HG03135 (cell line): ENCODE measurements at regions not wholly inside any gene's neighbourhood (a gene's known extent, or its start where the extent isn't known, plus 50 kb on each side); places are given as distances from the start of the nearest gene placed in this dataset.

Experiments used
- ATAC-seq: cut with Tn5 transposase; IDR thresholded peaks from one replicate; pipeline ENCODE4 v1.9.1; 2021; ENCODE audit warnings: mild to moderate bottlenecking, moderate library complexity; ENCODE audit not compliant: unreplicated experiment

- ATAC-seq, result no peak
These were observed 60.3 kb downstream of the SEC61B start for GRCh38 chr9:99282406-99282805.

GRCh38 chr9:99285965-99286364 is 63.9 kb downstream of the SEC61B start:
- ATAC-seq, result no peak

DNA sequence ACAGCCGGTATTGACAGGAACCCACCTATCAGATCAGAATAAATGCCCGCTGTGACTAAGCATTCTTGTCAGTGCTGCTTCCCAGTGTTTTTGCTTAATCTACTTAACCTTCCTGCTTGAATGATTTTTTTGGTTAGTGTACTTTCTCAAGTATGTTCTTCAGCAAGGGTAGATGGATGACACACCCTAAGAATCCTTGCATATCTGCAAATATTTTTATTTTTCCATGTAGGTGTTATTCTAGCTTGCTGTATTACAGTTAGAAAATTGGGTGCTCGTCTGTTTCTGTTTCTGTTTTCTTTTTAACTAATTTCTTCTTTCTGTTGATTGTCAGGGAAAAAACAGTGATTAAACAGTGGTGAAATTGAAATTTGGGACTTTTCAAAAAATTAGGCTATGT is 64.5 kb downstream of the SEC61B start:
- ATAC-seq, result no peak

GRCh38 chr9:99287641-99288040 is 65.6 kb downstream of the SEC61B start:
- ATAC-seq, result no peak

DNA sequence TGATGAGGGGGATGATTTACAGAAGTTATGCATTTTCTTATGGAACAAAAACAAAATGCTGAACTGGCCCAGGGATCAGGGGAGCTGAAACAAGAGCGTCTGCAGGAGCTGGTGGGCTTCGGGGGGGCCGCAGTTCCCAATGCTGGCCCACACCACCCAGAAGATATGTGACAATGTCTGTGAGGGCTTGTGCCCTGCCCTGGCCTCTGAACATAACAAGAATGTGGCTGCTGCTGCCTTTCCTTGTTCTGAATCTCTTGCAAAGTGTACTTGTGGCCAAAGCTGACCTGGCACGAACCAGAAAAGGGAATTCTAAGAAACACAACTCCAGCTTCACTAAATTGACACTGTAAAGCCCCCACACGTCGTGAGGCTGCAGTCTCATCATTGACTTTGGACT is 66.7 kb downstream of the SEC61B start:
- no peak for ATAC-seq

DNA sequence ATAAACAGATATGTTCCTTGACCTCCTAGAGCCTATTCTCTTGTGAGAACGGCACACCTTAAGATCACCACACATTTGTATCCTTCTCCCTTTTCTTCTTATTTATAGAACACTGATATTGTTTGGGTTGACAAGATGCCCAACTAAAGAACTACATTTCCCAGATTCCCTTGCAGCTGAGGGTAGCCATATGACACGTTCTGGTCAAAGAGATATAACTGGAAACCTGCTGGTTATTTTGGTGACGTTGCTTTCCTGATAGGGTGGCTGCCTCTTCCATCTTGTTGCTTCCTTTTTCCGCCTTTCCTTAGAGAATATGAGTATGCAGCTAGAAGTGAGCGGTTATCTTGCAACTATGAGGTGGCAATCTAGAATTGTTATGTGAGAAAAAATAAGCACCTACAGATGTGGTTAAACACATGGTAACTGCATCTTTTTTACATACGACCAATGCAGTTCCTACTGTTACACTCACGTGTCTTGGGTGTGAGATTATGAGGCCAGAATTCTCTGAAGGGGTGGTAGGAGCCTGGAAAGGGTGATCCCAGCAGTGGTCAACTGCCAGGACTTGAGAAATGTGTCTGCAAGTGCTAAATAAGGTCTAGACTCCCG is 72.9 kb downstream of the SEC61B start:
- ATAC-seq, result no peak

GRCh38 chr9:99296291-99296951 is 74.3 kb downstream of the SEC61B start:
- ATAC-seq, result no peak

GRCh38 chr9:99298614-99299013 is 76.5 kb downstream of the SEC61B start:
- ATAC-seq, result no peak

DNA sequence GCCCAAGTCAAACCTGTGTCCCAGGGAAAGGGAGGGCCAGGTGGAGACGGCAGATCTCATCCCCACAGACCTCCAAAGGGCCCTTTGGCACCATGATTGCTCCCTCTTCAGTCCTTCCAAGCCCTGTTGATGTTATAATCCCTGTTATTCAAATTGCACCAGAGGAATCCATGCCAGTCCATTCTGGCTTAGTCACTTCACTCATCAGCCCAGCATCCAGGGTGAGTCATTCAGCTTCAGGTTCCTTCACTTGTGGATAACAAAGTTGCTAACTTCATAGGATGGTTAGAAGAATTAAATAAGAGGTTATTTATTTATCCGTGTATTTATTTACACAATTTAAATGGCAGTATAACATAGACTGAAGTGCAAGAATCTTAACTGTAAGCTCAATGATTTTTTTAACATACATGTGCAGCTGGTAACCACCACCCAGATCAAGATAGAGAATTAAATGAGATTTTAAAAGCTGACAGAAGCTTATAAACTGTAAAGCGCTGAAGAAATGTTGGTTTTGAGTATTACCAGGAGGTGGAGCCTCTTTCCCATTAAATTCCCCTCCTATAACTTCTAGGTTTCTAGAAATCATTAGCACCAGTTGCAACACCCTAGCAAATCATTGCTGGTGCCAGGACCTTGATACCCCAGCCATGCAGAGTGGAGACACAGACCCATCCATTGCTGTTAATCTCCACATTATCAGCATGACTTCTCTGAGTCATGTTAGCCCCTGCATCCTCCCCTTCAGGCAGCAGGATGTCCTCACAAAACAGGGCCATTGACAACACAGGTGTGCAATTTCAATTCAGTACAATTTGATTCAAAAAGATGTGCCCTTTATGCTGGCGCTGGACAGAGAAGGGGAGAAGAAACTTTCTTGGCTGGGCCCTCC is 77.4 kb downstream of the SEC61B start:
- ATAC-seq, result no peak

- ATAC-seq, result no peak
These were observed 78.0 kb downstream of the SEC61B start for GRCh38 chr9:99300103-99300439.

DNA sequence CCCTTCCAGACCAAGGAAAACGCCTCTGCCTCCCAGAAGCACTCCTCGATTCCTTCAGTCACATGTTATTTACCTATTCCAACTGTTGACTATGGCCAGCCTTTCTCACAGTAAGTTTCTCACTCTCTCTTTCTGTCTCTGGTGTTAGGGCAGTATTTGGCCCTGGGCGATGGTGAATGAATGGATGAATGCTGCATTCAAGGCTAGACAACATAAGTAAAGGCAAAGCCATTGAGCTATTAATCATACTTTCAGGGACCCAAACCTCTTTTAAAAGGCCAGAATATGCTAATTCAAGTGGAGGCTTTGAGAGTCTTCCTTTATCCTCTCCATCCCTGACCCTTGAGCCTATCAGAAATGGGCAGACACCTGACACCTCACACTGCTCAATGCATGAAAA is 78.5 kb downstream of the SEC61B start:
- ATAC-seq, result no peak

DNA sequence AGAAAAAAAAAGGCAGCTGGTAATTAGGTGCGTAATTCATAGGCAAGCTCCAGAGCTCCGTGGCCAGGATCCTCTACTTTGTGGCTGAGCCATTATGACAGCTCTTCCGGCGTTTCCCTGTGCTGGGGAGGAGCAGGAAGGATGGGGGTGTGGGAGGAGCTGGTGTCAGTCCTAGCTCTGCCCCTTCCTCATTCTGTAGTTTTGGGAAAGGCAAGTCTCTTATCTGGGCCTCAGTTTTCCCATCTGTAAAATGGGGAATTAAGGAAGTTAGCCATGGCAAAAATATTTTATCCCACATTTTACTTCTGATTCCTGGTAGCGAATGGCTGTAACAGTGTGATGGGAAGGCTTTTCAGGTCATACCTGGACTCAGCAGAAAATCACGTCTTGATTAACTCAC is 81.1 kb downstream of the SEC61B start:
- ATAC-seq, result no peak

DNA sequence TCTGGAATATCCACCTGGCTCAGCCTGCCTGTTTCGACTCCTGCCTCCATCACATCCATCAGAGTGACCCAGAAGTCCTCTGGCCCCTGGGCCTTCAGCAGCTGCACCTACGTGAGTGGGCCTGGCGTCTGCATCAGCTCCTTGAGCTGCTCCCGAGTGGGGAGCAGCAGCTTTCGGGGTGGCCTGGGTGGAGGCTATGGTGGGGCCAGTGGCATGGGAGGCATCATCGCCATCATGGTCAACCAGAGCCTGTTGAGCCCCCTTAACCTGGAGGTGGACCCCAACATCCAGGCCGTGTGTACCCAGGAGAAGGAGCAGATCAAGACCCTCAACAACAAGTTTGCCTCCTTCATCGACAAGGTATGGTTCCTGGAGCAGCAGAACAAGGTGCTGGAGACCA is 83.0 kb downstream of the SEC61B start:
- no peak for ATAC-seq

DNA sequence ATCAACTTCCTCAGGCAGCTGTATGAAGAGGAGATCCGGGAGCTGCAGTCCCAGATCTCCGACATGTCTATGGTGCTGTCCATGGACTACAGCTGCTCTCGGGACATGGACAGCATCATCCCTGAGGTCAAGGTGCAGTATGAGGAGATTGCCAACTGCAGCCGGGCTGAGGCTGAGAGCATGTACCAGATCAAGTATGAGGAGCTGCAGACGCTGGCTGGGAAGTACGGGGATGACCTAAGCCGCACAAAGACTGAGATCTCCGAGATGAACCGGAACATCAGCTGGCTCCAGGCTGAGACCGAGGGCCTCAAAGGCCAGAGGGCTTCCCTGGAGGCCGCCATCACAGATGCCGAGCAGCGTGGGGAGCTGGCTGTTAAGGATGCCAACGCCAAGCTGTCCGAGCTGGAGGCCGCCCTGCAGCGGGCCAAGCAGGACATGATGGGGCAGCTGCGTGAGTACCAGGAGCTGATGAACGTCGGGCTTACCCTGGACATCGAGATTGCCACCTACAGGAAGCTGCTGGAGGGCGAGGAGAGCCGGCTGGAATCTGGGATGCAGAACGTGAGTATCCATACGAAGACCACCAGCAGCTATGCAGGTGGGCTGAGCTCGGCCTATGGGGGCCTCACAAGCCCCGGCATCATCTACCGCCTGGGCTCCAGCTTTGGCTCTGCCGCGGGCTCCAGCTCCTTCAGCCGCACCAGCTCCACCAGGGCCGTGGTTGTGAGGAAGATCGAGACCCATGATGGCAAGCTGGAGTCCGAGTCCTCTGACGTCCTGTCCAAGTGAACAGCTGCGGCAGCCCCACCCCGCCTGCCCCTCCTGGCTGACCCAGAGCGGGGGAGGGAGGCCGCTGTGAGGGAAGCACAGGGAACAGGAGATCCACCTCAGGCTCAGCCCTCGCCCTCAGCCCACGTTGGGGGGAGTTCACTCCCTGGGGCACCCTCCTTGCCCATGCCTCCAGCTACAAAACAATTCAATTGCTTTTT is 84.0 kb downstream of the SEC61B start:
- no peak for ATAC-seq

DNA sequence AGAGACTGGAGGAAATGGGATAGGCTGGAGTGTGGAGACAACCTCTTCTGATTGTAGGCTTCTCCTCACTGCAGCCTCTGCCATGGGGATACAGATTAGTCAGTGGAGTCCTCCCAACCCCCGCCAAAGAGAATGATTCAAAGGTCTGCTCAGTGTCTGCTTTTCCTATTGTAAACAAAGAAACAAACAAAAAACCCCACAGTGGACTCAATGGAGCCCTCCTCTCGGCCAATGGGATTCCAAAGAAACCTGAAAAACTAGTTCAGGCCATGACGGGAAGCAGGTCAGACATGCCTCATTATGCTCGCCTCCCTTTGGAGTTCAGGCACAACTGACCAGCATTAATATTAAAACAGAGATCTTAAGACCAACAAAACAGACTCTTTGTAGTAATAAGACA is 85.8 kb downstream of the SEC61B start:
- no peak for ATAC-seq

GRCh38 chr9:99309141-99309939 is 87.3 kb downstream of the SEC61B start:
- no peak for ATAC-seq

DNA sequence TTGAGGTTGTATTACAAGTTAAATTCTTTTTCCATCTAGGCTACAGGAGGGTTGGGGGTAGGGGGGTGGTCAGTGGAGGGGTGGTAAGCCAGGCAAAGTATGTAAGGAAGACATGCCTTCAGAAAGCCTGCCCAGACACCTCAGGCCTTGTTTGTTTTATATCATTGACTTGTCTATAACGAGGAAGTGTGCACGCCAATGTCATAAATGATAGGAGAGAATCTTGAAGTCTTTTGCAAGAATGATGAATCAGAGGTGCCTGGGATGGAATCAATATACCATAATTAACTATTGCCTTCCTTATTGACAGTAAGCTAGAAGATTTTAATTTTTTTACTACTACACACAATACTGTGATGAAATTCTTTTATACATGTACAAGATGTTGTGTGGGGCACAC is 90.7 kb downstream of the SEC61B start:
- ATAC-seq, result no peak

GRCh38 chr9:99319048-99319447 is 97.0 kb downstream of the SEC61B start:
- no peak for ATAC-seq

DNA sequence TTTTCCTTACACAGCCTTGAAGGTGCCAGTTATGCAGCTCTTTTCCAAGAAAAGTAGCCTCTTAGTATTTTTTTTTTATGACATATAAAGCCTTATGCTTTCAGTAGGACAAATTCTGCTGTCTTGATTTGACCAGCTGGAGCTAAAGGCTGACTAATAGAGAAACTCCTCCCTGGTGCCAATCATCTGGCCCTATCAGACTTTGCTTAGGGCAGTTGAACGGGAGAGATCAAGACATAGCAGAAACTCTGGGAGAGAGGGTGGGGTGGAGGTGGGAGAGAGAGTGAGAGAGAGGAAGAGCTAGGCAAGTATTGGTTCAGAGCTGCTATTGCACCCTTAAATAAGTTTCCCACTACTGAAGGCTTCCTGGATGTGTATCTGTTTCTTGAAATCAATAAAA is 100.2 kb downstream of the SEC61B start:
- ATAC-seq, result no peak
